PC-9 (cell line): ENCODE measurements at regions not wholly inside any gene's neighbourhood (a gene's known extent, or its start where the extent isn't known, plus 50 kb on each side); places are given as distances from the start of the nearest gene placed in this dataset.

Experiments
- BruUV-seq: library from RNA; stranded (reverse); fragments of 400-500 nt; replicated peaks from 2 replicates; lab custom pipeline; 2021; lab: Mats Ljungman, UMichigan
- CTCF ChIA-PET: fragments of 300-600 bp; sonication (Branson Sonifier 250); formaldehyde crosslinking; loops from one replicate; lab custom pipeline; 2022; ENCODE audit warnings: antibody characterized with exemption; lab: Charles Lee
- POLR2A ChIA-PET: fragments of 300-600 bp; sonication (Branson Sonifier 250); formaldehyde crosslinking; loops from one replicate; lab custom pipeline; 2022; ENCODE audit warnings: antibody characterized with exemption; ENCODE audit not compliant: unreplicated experiment; lab: Charles Lee
- DNase-seq, 2 experiments: peaks; one replicate each; pipeline versions ENCODE4 v3.0.0 to v3.0.0-alpha.2; 2015 to 2022; ENCODE audit warnings: mixed read lengths in 1 of 2
- H2AFZ ChIP-seq: fragments of 200-600 bp; sonication (generic); 2 replicates; pipeline ENCODE4 v1.8.1; 2017; ENCODE audit warnings: antibody characterized with exemption
- H3F3A ChIP-seq: fragments of 200-600 bp; sonication (generic); 2 replicates; pipeline ENCODE4 v1.8.1; 2017; ENCODE audit warnings: antibody characterized with exemption, mild to moderate bottlenecking, low read depth; ENCODE audit not compliant: insufficient read depth
- H3K27ac ChIP-seq: fragments of 200-600 bp; sonication (generic); 2 replicates; pipeline ENCODE4 v1.6.1; 2016; ENCODE audit warnings: mixed run types
- H3K27me3 ChIP-seq: fragments of 200-600 bp; sonication (generic); 2 replicates; pipeline ENCODE4 v1.6.1; 2016; ENCODE audit warnings: low read depth, mixed run types; ENCODE audit not compliant: insufficient read depth
- H3K36me3 ChIP-seq: fragments of 200-600 bp; sonication (generic); 2 replicates; pipeline ENCODE4 v1.6.1; 2016; ENCODE audit warnings: low read depth, mixed run types
- H3K4me1 ChIP-seq: fragments of 200-600 bp; sonication (generic); replicated peaks from 2 replicates; pipeline ENCODE4 v1.6.1; 2016; ENCODE audit warnings: mixed run types; ENCODE audit not compliant: insufficient read depth
- H3K4me2 ChIP-seq: fragments of 200-600 bp; sonication (generic); 2 replicates; pipeline ENCODE4 v1.6.1; 2017; ENCODE audit warnings: mixed run types
- H3K4me3 ChIP-seq: fragments of 200-600 bp; sonication (generic); 2 replicates; pipeline ENCODE4 v1.6.1; 2016; ENCODE audit warnings: mixed run types
- H3K79me2 ChIP-seq: fragments of 200-600 bp; sonication (generic); 2 replicates; pipeline ENCODE4 v1.6.1; 2017; ENCODE audit warnings: low read depth, mixed run types
- H3K9me2 ChIP-seq: fragments of 200-600 bp; sonication (generic); 2 replicates; pipeline ENCODE4 v1.8.1; 2017; ENCODE audit warnings: mild to moderate bottlenecking; ENCODE audit not compliant: insufficient read depth
- H3K9me3 ChIP-seq: fragments of 200-600 bp; sonication (generic); 2 replicates; pipeline ENCODE4 v1.8.1; 2016; ENCODE audit warnings: low read depth; ENCODE audit not compliant: insufficient read depth
- H4K20me1 ChIP-seq: fragments of 200-600 bp; sonication (generic); 2 replicates; pipeline ENCODE4 v1.8.1; 2017; ENCODE audit not compliant: insufficient read depth
- CTCF ChIP-seq: fragments of 200-600 bp; sonication (generic); conservative IDR thresholded peaks from 2 replicates; pipeline ENCODE4 v1.6.1; 2017; ENCODE audit warnings: mixed run types, antibody characterized with exemption, mild to moderate bottlenecking, moderate library complexity
- EZH2 ChIP-seq: fragments of 200-600 bp; sonication (generic); IDR thresholded peaks from 2 replicates; pipeline ENCODE4 v1.8.0; 2017; ENCODE audit warnings: antibody characterized with exemption, low read depth
- intact Hi-C: fragments of 100-400 bp; cut with micrococcal nuclease; formaldehyde crosslinking; loops from one replicate; pipeline ENCODE4 v1.10.0; 2022; ENCODE audit not compliant: unreplicated experiment

GRCh38 chr13:82294226-82294625 lies 1588.0 kb downstream of the SLITRK1 start:
- ChIA-PET CTCF (no interaction called here), POLR2A (no interaction called here)
- intact Hi-C loops: no loop called here
- no peak overlapping the region for H2AFZ ChIP-seq
- H3K79me2 ChIP-seq: no peaks in the 10 kb centered on the region
- no peak for TF ChIP-seq CTCF
- TF ChIP-seq EZH2: no peak
- no peaks in the 10 kb centered on the region for H3K9me3 ChIP-seq
- no peaks in the 10 kb centered on the region for H3F3A ChIP-seq
- no peak overlapping the region for H3K27ac ChIP-seq
- DNase-seq: no peak
- BruUV-seq: no TSS peak
- no peaks in the 10 kb centered on the region for H4K20me1 ChIP-seq
- H3K4me1 ChIP-seq: no peaks in the 10 kb centered on the region
- no peaks in the 10 kb centered on the region for H3K27me3 ChIP-seq
- no peaks in the 10 kb centered on the region for H3K9me2 ChIP-seq
- no peak overlapping the region for H3K4me3 ChIP-seq
- H3K36me3 ChIP-seq: no peaks in the 10 kb centered on the region
- H3K4me2 ChIP-seq: no peak overlapping the region

- intact Hi-C loops: no loop called here
- Histone ChIP-seq H3K9me2 (no peaks in the 10 kb centered on the region), H2AFZ (no peak overlapping the region), H3K27ac (no peak overlapping the region), H3K4me2 (no peak overlapping the region), H3K36me3 (no peaks in the 10 kb centered on the region), H3K4me3 (no peak overlapping the region), H3K79me2 (no peaks in the 10 kb centered on the region), H3K9me3 (no peaks in the 10 kb centered on the region), H3K4me1 (no peaks in the 10 kb centered on the region), H4K20me1 (no peaks in the 10 kb centered on the region), H3F3A (no peaks in the 10 kb centered on the region), H3K27me3 (no peaks in the 10 kb centered on the region)
- BruUV-seq: no TSS peak
- ChIA-PET POLR2A (no interaction called here), CTCF (no interaction called here)
- TF ChIP-seq EZH2 (no peak), CTCF (no peak)
- no peak for DNase-seq
Measured at GRCh38 chr13:82292334-82292733, 1589.9 kb downstream of the SLITRK1 start.

- no TSS peak for BruUV-seq
- CTCF ChIA-PET: no interaction called here
- H3K36me3 ChIP-seq: no peaks in the 10 kb centered on the region
Measured at GRCh38 chr13:82291852-82292251, 1590.4 kb downstream of the SLITRK1 start.

More at GRCh38 chr13:82291852-82292251, 1590.4 kb downstream of the SLITRK1 start:
- intact Hi-C loops: no loop called here
- TF ChIP-seq EZH2 (no peak), CTCF (no peak)
- Histone ChIP-seq H4K20me1 (no peaks in the 10 kb centered on the region), H3K27ac (no peak overlapping the region), H3K79me2 (no peaks in the 10 kb centered on the region), H3K9me2 (no peaks in the 10 kb centered on the region), H2AFZ (no peak overlapping the region), H3K4me2 (no peak overlapping the region), H3F3A (no peaks in the 10 kb centered on the region), H3K27me3 (no peaks in the 10 kb centered on the region), H3K4me1 (no peaks in the 10 kb centered on the region), H3K4me3 (no peak overlapping the region), H3K9me3 (no peaks in the 10 kb centered on the region)
- DNase-seq: no peak
- POLR2A ChIA-PET: no interaction called here
